B cell (primary cell): ENCODE measurements at regions not wholly inside any gene's neighbourhood (a gene's known extent, or its start where the extent isn't known, plus 50 kb on each side); places are given as distances from the start of the nearest gene placed in this dataset.

Source experiments
- ATAC-seq: fragments of 200-7000 bp; cut with Tn5 transposase; one replicate; pipeline ENCODE4 v1.10.0; 2021; ENCODE audit warnings: low read depth, mild to moderate bottlenecking, moderate number of reproducible peaks, moderate library complexity
- CTCF ChIA-PET: fragments of 350-600 bp; sonication (Branson Sonifier 250); formaldehyde crosslinking; loops from one replicate; lab custom pipeline; 2021; ENCODE audit warnings: antibody characterized with exemption, inconsistent platforms; lab: Charles Lee
- POLR2A ChIA-PET: fragments of 350-600 bp; sonication (Branson Sonifier 250); formaldehyde crosslinking; loops from one replicate; lab custom pipeline; 2021; ENCODE audit warnings: antibody characterized with exemption; lab: Charles Lee
- DNase-seq: peaks from one replicate; pipeline ENCODE4 v3.0.0; 2013
- H2AFZ ChIP-seq: 2 replicates; pipeline ENCODE4 v1.6.1; 2012; ENCODE audit warnings: mild to moderate bottlenecking, low read depth, low read length; ENCODE audit not compliant: insufficient read depth, poor library complexity, severe bottlenecking
- H3K27ac ChIP-seq, 2 donors: 1 replicate in 1 of 2; 2 replicates in 1 of 2; pipeline ENCODE4 v1.5.1; 2012 to 2013; ENCODE audit warnings: low read length in 2 of 2, mild to moderate bottlenecking in 2 of 2, moderate library complexity in 1 of 2
- H3K27me3 ChIP-seq, 4 experiments: fragments of 200-600 bp in 1 of 4; sonication (generic) in 1 of 4; replicated peaks in 1 of 4; 1 replicate in 2 of 4; 2 replicates in 2 of 4; pipeline versions ENCODE4 v1.6.1 to v1.7.0; 2013 to 2016; ENCODE audit warnings: low read length in 3 of 4, mild to moderate bottlenecking in 2 of 4, mixed read lengths in 1 of 4, moderate library complexity in 1 of 4; ENCODE audit not compliant: insufficient read depth in 4 of 4, control insufficient read depth in 3 of 4; ENCODE audit errors: control extremely low read depth in 1 of 4
- H3K36me3 ChIP-seq, 2 experiments: replicated peaks in 1 of 2; 1 replicate in 1 of 2; 2 replicates in 1 of 2; pipeline versions ENCODE4 v1.6.1 to v1.7.1; 2013; ENCODE audit warnings: low read length in 1 of 2; ENCODE audit not compliant: insufficient read depth in 2 of 2, control insufficient read depth in 1 of 2; ENCODE audit errors: control extremely low read depth in 1 of 2, extremely low read depth in 1 of 2
- H3K4me1 ChIP-seq, 2 donors: fragments of 200-600 bp in 1 of 2; sonication (generic) in 1 of 2; 1 replicate in 1 of 2; 2 replicates in 1 of 2; pipeline versions ENCODE4 v1.5.1 to v1.6.1; 2013 to 2017; ENCODE audit warnings: low read length in 2 of 2; ENCODE audit not compliant: control insufficient read depth in 2 of 2, insufficient read depth in 2 of 2
- H3K4me2 ChIP-seq: replicated peaks from 2 replicates; pipeline ENCODE3; 2012; ENCODE audit warnings: mild to moderate bottlenecking, low read depth, low read length; ENCODE audit not compliant: poor library complexity, severe bottlenecking
- H3K4me3 ChIP-seq, 5 experiments: fragments of 200-600 bp in 1 of 5; sonication (generic) in 1 of 5; 1 replicate in 3 of 5; 2 replicates in 2 of 5; pipeline versions ENCODE4 v1.5.1 to v1.7.0; 2011 to 2016; ENCODE audit warnings: low read length in 4 of 5, mild to moderate bottlenecking in 4 of 5, low read depth in 2 of 5, control low read depth in 1 of 5, moderate library complexity in 1 of 5; ENCODE audit not compliant: insufficient read depth in 1 of 5; ENCODE audit errors: control extremely low read depth in 1 of 5, extremely low read depth in 1 of 5
- H3K79me2 ChIP-seq: fragments of 200-600 bp; sonication (generic); one replicate; pipeline ENCODE4 v1.6.0; 2016; ENCODE audit warnings: low read length; ENCODE audit not compliant: control insufficient read depth, insufficient read depth
- H3K9ac ChIP-seq: fragments of 200-600 bp; sonication (generic); 2 replicates; pipeline ENCODE4 v1.6.1; 2017; ENCODE audit warnings: mild to moderate bottlenecking, low read length, moderate library complexity
- H3K9me3 ChIP-seq, 3 donors: one replicate each; pipeline versions ENCODE4 v1.6.1 to v1.7.1; 2013; ENCODE audit warnings: low read length in 2 of 3; ENCODE audit not compliant: control insufficient read depth in 2 of 3, insufficient read depth in 1 of 3; ENCODE audit errors: control extremely low read depth in 1 of 3
- H4K20me1 ChIP-seq: 2 replicates; pipeline ENCODE4 v1.6.0; 2012; ENCODE audit warnings: mild to moderate bottlenecking, low read length; ENCODE audit not compliant: insufficient read depth, control insufficient read depth, poor library complexity, severe bottlenecking
- H3K27ac Mint-ChIP-seq: one replicate; pipeline ENCODE4 v1.8.0; 2021; ENCODE audit warnings: mixed read lengths
- H3K27me3 Mint-ChIP-seq: one replicate; pipeline ENCODE4 v1.8.0; 2021; ENCODE audit warnings: mixed read lengths
- H3K4me1 Mint-ChIP-seq: one replicate; pipeline ENCODE4 v1.8.0; 2021; ENCODE audit warnings: mixed read lengths
- H3K4me3 Mint-ChIP-seq: one replicate; pipeline ENCODE4 v1.8.0; 2021; ENCODE audit warnings: mixed read lengths
- H3K9me3 Mint-ChIP-seq: one replicate; pipeline ENCODE4 v1.8.0; 2022; ENCODE audit warnings: mixed read lengths; ENCODE audit not compliant: insufficient read depth
- EZH2 ChIP-seq: IDR thresholded peaks from 2 replicates; pipeline ENCODE4 v1.6.1; 2012; ENCODE audit warnings: borderline replicate concordance, low read depth, mild to moderate bottlenecking, moderate library complexity, low read length; ENCODE audit not compliant: insufficient read depth, poor library complexity, severe bottlenecking
- WGBS: methylation state at CpG from one replicate; pipeline ENCODE4 v1.1.5; 2013; ENCODE audit warnings: missing lambda C conversion rate; ENCODE audit not compliant: insufficient coverage; 5-methylcytosine and 5-hydroxymethylcytosine counted together
- intact Hi-C: fragments of 100-400 bp; cut with micrococcal nuclease; formaldehyde crosslinking; loops from one replicate; pipeline ENCODE4 v1.10.0; 2022
- TF ChIP-seq, protein P1 (sequence below): fragments of 200-600 bp; IDR thresholded peaks from one replicate; pipeline ENCODE4 v1.8.0; 2022; ENCODE audit warnings: antibody characterized with exemption, mild to moderate bottlenecking

DNA sequence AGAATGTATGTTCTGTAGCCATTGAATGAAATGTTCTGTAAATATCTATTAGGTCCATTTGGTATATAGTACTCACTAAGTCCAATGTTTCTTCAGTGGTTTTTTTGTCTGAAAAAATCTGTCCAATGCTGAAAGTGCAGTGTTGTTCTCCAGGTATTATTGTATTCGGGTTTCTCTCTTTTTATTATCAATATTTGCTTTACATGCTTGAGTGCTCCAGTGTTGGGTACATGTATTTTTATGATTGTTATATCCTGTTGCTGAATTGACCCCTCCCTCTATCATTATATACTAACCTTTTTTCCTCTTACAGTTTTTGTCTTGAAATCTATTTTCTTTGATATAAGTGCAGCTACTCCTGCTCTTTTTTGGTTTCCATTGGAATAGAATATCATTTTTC, 382.2 kb downstream of the CCER1 start:
- H3K27ac ChIP-seq, result no peak overlapping the region
- intact Hi-C loops, result no loop called here
- H3K9me3 ChIP-seq, result no peaks in the 10 kb centered on the region
- no CpG with 5 or more reads among the region's 1 CpG for WGBS
- H4K20me1 ChIP-seq, result no peaks in the 10 kb centered on the region
- Mint-ChIP-seq H3K27ac (no peak overlapping the region), H3K4me1 (no peaks in the 10 kb centered on the region), H3K4me3 (no peak overlapping the region), H3K9me3 (no peaks in the 10 kb centered on the region), H3K27me3 (no peaks in the 10 kb centered on the region)
- DNase-seq (no peak), ATAC-seq (no peak)
- H3K4me1 ChIP-seq, result no peaks in the 10 kb centered on the region
- no peaks in the 10 kb centered on the region for H3K36me3 ChIP-seq
- TF ChIP-seq EZH2, result no peak
- TF ChIP-seq, protein P1, sequence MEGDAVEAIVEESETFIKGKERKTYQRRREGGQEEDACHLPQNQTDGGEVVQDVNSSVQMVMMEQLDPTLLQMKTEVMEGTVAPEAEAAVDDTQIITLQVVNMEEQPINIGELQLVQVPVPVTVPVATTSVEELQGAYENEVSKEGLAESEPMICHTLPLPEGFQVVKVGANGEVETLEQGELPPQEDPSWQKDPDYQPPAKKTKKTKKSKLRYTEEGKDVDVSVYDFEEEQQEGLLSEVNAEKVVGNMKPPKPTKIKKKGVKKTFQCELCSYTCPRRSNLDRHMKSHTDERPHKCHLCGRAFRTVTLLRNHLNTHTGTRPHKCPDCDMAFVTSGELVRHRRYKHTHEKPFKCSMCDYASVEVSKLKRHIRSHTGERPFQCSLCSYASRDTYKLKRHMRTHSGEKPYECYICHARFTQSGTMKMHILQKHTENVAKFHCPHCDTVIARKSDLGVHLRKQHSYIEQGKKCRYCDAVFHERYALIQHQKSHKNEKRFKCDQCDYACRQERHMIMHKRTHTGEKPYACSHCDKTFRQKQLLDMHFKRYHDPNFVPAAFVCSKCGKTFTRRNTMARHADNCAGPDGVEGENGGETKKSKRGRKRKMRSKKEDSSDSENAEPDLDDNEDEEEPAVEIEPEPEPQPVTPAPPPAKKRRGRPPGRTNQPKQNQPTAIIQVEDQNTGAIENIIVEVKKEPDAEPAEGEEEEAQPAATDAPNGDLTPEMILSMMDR, result no peak
- no peak overlapping the region for H3K9ac ChIP-seq
- CTCF ChIA-PET, result no interaction called here
- no peaks in the 10 kb centered on the region for H3K27me3 ChIP-seq
- H3K79me2 ChIP-seq, result no peaks in the 10 kb centered on the region
- POLR2A ChIA-PET, result no interaction called here
- no peak overlapping the region for H3K4me2 ChIP-seq
- H2AFZ ChIP-seq, result no peak overlapping the region
- no peak overlapping the region for H3K4me3 ChIP-seq

DNA sequence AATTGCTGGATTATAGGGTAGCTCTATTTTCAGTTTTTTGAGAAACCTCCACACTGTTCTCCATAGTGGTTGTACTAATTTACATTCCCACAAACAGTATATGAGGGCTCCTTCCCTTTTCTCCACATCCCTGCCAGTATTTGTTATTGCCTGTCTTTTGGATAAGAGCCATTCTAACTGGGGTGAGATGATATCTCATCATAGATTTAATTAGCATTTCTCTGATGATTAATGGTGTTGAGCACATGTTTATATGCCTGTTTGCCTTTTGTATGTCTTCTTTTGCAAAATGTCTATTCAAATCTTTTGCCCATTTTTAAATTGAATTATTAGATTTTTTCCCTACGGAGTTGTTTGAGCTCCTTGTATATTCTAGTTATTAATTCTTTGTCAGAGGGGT, 385.3 kb downstream of the CCER1 start:
- Histone ChIP-seq H3K36me3 (no peaks in the 10 kb centered on the region), H3K4me1 (no peaks in the 10 kb centered on the region), H2AFZ (no peak overlapping the region), H3K9ac (no peak overlapping the region), H4K20me1 (no peaks in the 10 kb centered on the region), H3K4me3 (no peak overlapping the region), H3K4me2 (no peak overlapping the region), H3K27me3 (no peaks in the 10 kb centered on the region), H3K27ac (no peak overlapping the region), H3K79me2 (no peaks in the 10 kb centered on the region), H3K9me3 (peaks cover 0 to 8% (median 2%) of the 10 kb centered on the region in 3 donors)
- DNase-seq (no peak), ATAC-seq (no peak)
- Mint-ChIP-seq H3K27me3 (no peaks in the 10 kb centered on the region), H3K9me3 (peaks cover 11% of the 10 kb centered on the region), H3K4me3 (no peak overlapping the region), H3K4me1 (no peaks in the 10 kb centered on the region), H3K27ac (no peak overlapping the region)
- TF ChIP-seq, protein P1, result no peak
- TF ChIP-seq EZH2, result no peak
- ChIA-PET CTCF (no interaction called here), POLR2A (no interaction called here)
- no CpG with 5 or more reads among the region's 1 CpG for WGBS
- intact Hi-C loops, result no loop called here
